ENCODE measurements at regions not wholly inside any gene's neighbourhood (a gene's known extent, or its start where the extent isn't known, plus 50 kb on each side); places are given as distances from the start of the nearest gene placed in this dataset.

- no peaks in the 10 kb centered on the region for H3K36me3 ChIP-seq (ENCODE audit: control insufficient read depth, insufficient read depth, low read length, severe bottlenecking)
Observed at GRCh38 chr9:89880721-89881120, 275.9 kb downstream of the GADD45G start.

GRCh38 chr9:89881431-89881830, 276.6 kb downstream of the GADD45G start:
- no peak for DNase-seq (ENCODE audit: low read depth)
- peaks cover 26% of the 10 kb centered on the region for H3K4me1 ChIP-seq (ENCODE audit: control insufficient read depth, insufficient read depth, low read length)

More at GRCh38 chr9:89880721-89881120, 275.9 kb downstream of the GADD45G start:
- peaks cover 26% of the 10 kb centered on the region for H3K4me1 ChIP-seq (ENCODE audit: control insufficient read depth, insufficient read depth, low read length)
- no peak for DNase-seq (ENCODE audit: low read depth)
- H3K9me3 ChIP-seq (ENCODE audit: control insufficient read depth, low read length): no peaks in the 10 kb centered on the region
- H3K9ac ChIP-seq (ENCODE audit: low read length): no peak overlapping the region
- no peaks in the 10 kb centered on the region for H3K27me3 ChIP-seq (replicated peaks; ENCODE audit: control insufficient read depth, insufficient read depth, low read length)
- no peak overlapping the region for H3K4me3 ChIP-seq (ENCODE audit: low read length)

GRCh38 chr9:89882930-89883361, 278.1 kb downstream of the GADD45G start:
- no peak overlapping the region for H3K9ac ChIP-seq (ENCODE audit: low read length)
- no peaks in the 10 kb centered on the region for H3K9me3 ChIP-seq (ENCODE audit: control insufficient read depth, low read length)
- peaks cover 2% of the 10 kb centered on the region for H3K27me3 ChIP-seq (replicated peaks; ENCODE audit: control insufficient read depth, insufficient read depth, low read length)
- no peak overlapping the region for H3K4me3 ChIP-seq (ENCODE audit: low read length)
- no peak for DNase-seq (ENCODE audit: low read depth)
- no peaks in the 10 kb centered on the region for H3K36me3 ChIP-seq (ENCODE audit: control insufficient read depth, insufficient read depth, low read length, severe bottlenecking)
- peaks cover 19% of the 10 kb centered on the region for H3K4me1 ChIP-seq (ENCODE audit: control insufficient read depth, insufficient read depth, low read length)

More at GRCh38 chr9:89881431-89881830, 276.6 kb downstream of the GADD45G start:
- H3K9ac ChIP-seq (ENCODE audit: low read length): no peak overlapping the region
- no peak overlapping the region for H3K4me3 ChIP-seq (ENCODE audit: low read length)
- no peaks in the 10 kb centered on the region for H3K36me3 ChIP-seq (ENCODE audit: control insufficient read depth, insufficient read depth, low read length, severe bottlenecking)
- no peaks in the 10 kb centered on the region for H3K27me3 ChIP-seq (replicated peaks; ENCODE audit: control insufficient read depth, insufficient read depth, low read length)
- H3K9me3 ChIP-seq (ENCODE audit: control insufficient read depth, low read length): no peaks in the 10 kb centered on the region

- no peaks in the 10 kb centered on the region for H3K9me3 ChIP-seq (ENCODE audit: control insufficient read depth, low read length)
- H3K36me3 ChIP-seq (ENCODE audit: control insufficient read depth, insufficient read depth, low read length, severe bottlenecking): no peaks in the 10 kb centered on the region
- peaks cover 9% of the 10 kb centered on the region for H3K27me3 ChIP-seq (replicated peaks; ENCODE audit: control insufficient read depth, insufficient read depth, low read length)
- no peak for DNase-seq (ENCODE audit: low read depth)
- peaks cover 13% of the 10 kb centered on the region for H3K4me1 ChIP-seq (ENCODE audit: control insufficient read depth, insufficient read depth, low read length)
- H3K4me3 ChIP-seq (ENCODE audit: low read length): no peak overlapping the region
- no peak overlapping the region for H3K9ac ChIP-seq (ENCODE audit: low read length)
Observed at GRCh38 chr9:89883401-89884341, 278.9 kb downstream of the GADD45G start.

- Histone ChIP-seq H3K9me3 (ENCODE audit: control insufficient read depth, low read length) (no peaks in the 10 kb centered on the region), H3K4me1 (ENCODE audit: control insufficient read depth, insufficient read depth, low read length) (peaks cover 5% of the 10 kb centered on the region), H3K36me3 (ENCODE audit: control insufficient read depth, insufficient read depth, low read length, severe bottlenecking) (no peaks in the 10 kb centered on the region), H3K27me3 (replicated peaks; ENCODE audit: control insufficient read depth, insufficient read depth, low read length) (peaks cover 12% of the 10 kb centered on the region), H3K9ac (ENCODE audit: low read length) (no peak overlapping the region), H3K4me3 (ENCODE audit: low read length) (no peak overlapping the region)
- no peak for DNase-seq (ENCODE audit: low read depth)
Observed at GRCh38 chr9:89884356-89885083, 279.7 kb downstream of the GADD45G start.

- no peak for DNase-seq (ENCODE audit: low read depth)
- H3K9me3 ChIP-seq (ENCODE audit: control insufficient read depth, low read length): no peaks in the 10 kb centered on the region
- H3K9ac ChIP-seq (ENCODE audit: low read length): no peak overlapping the region
- peaks cover 17% of the 10 kb centered on the region for H3K27me3 ChIP-seq (replicated peaks; ENCODE audit: control insufficient read depth, insufficient read depth, low read length)
- H3K4me1 ChIP-seq (ENCODE audit: control insufficient read depth, insufficient read depth, low read length): no peaks in the 10 kb centered on the region
- no peaks in the 10 kb centered on the region for H3K36me3 ChIP-seq (ENCODE audit: control insufficient read depth, insufficient read depth, low read length, severe bottlenecking)
- H3K4me3 ChIP-seq (ENCODE audit: low read length): no peak overlapping the region
Observed at GRCh38 chr9:89885156-89885555, 280.3 kb downstream of the GADD45G start.

GRCh38 chr9:89886281-89886700, 281.5 kb downstream of the GADD45G start:
- Histone ChIP-seq H3K9ac (ENCODE audit: low read length) (no peak overlapping the region), H3K36me3 (ENCODE audit: control insufficient read depth, insufficient read depth, low read length, severe bottlenecking) (no peaks in the 10 kb centered on the region), H3K27me3 (replicated peaks; ENCODE audit: control insufficient read depth, insufficient read depth, low read length) (peaks cover 18% of the 10 kb centered on the region), H3K4me3 (ENCODE audit: low read length) (no peak overlapping the region), H3K9me3 (ENCODE audit: control insufficient read depth, low read length) (no peaks in the 10 kb centered on the region), H3K4me1 (ENCODE audit: control insufficient read depth, insufficient read depth, low read length) (peaks cover 7% of the 10 kb centered on the region)
- no peak for DNase-seq (ENCODE audit: low read depth)

GRCh38 chr9:89887286-89887685, 282.5 kb downstream of the GADD45G start:
- peaks cover 17% of the 10 kb centered on the region for H3K4me1 ChIP-seq (ENCODE audit: control insufficient read depth, insufficient read depth, low read length)
- no peaks in the 10 kb centered on the region for H3K36me3 ChIP-seq (ENCODE audit: control insufficient read depth, insufficient read depth, low read length, severe bottlenecking)
- H3K27me3 ChIP-seq (replicated peaks; ENCODE audit: control insufficient read depth, insufficient read depth, low read length): peaks cover 18% of the 10 kb centered on the region
- no peaks in the 10 kb centered on the region for H3K9me3 ChIP-seq (ENCODE audit: control insufficient read depth, low read length)
- no peak overlapping the region for H3K4me3 ChIP-seq (ENCODE audit: low read length)
- DNase-seq (ENCODE audit: low read depth): no peak
- H3K9ac ChIP-seq (ENCODE audit: low read length): no peak overlapping the region

- no peaks in the 10 kb centered on the region for H3K36me3 ChIP-seq (ENCODE audit: control insufficient read depth, insufficient read depth, low read length, severe bottlenecking)
- no peaks in the 10 kb centered on the region for H3K9me3 ChIP-seq (ENCODE audit: control insufficient read depth, low read length)
- peaks cover 18% of the 10 kb centered on the region for H3K27me3 ChIP-seq (replicated peaks; ENCODE audit: control insufficient read depth, insufficient read depth, low read length)
- no peak for DNase-seq (ENCODE audit: low read depth)
- peaks cover 23% of the 10 kb centered on the region for H3K4me1 ChIP-seq (ENCODE audit: control insufficient read depth, insufficient read depth, low read length)
- no peak overlapping the region for H3K9ac ChIP-seq (ENCODE audit: low read length)
- no peak overlapping the region for H3K4me3 ChIP-seq (ENCODE audit: low read length)
Observed at GRCh38 chr9:89888233-89888632, 283.4 kb downstream of the GADD45G start.

- Histone ChIP-seq H3K27me3 (replicated peaks; ENCODE audit: control insufficient read depth, insufficient read depth, low read length) (peaks cover 18% of the 10 kb centered on the region), H3K9me3 (ENCODE audit: control insufficient read depth, low read length) (no peaks in the 10 kb centered on the region), H3K36me3 (ENCODE audit: control insufficient read depth, insufficient read depth, low read length, severe bottlenecking) (no peaks in the 10 kb centered on the region), H3K4me1 (ENCODE audit: control insufficient read depth, insufficient read depth, low read length) (peaks cover 23% of the 10 kb centered on the region), H3K9ac (ENCODE audit: low read length) (no peak overlapping the region), H3K4me3 (ENCODE audit: low read length) (no peak overlapping the region)
- DNase-seq (ENCODE audit: low read depth): no peak
Observed at GRCh38 chr9:89888677-89889076, 283.9 kb downstream of the GADD45G start.

- no peak overlapping the region for H3K9ac ChIP-seq (ENCODE audit: low read length)
- no peak overlapping the region for H3K4me3 ChIP-seq (ENCODE audit: low read length)
- peaks cover 18% of the 10 kb centered on the region for H3K27me3 ChIP-seq (replicated peaks; ENCODE audit: control insufficient read depth, insufficient read depth, low read length)
- peaks cover 23% of the 10 kb centered on the region for H3K4me1 ChIP-seq (ENCODE audit: control insufficient read depth, insufficient read depth, low read length)
- H3K36me3 ChIP-seq (ENCODE audit: control insufficient read depth, insufficient read depth, low read length, severe bottlenecking): no peaks in the 10 kb centered on the region
- no peak for DNase-seq (ENCODE audit: low read depth)
- H3K9me3 ChIP-seq (ENCODE audit: control insufficient read depth, low read length): no peaks in the 10 kb centered on the region
Observed at GRCh38 chr9:89889865-89890264, 285.1 kb downstream of the GADD45G start.
